ENCODE measurements at regions not wholly inside any gene's neighbourhood (a gene's known extent, or its start where the extent isn't known, plus 50 kb on each side); places are given as distances from the start of the nearest gene placed in this dataset.

DNA sequence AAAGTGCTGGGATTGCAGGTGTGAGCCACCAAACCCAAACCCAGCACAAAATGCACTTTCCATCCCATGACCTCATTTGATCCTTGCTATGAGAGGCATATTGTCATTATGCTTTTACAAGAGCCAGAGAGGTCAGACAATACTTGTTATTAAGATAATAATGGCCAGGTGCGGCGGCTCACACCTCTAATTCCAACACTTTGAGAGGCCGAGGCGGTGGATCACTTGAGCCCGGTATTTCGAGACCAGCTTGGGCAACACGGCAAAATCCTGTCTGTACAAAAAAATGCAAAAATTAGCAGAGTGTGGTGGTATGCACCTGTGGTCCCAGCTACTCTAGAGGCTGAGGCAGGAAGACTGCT is 55.9 kb upstream of the IL17B start:
- TF ChIP-seq, protein P1, sequence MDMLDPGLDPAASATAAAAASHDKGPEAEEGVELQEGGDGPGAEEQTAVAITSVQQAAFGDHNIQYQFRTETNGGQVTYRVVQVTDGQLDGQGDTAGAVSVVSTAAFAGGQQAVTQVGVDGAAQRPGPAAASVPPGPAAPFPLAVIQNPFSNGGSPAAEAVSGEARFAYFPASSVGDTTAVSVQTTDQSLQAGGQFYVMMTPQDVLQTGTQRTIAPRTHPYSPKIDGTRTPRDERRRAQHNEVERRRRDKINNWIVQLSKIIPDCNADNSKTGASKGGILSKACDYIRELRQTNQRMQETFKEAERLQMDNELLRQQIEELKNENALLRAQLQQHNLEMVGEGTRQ (IDR thresholded peaks at IDR 0.05; ENCODE audit: borderline replicate concordance, low read depth, low read length) = no peak
- TF ChIP-seq FOXJ3 (CRISPR knock-in tag; IDR thresholded peaks at IDR 0.05) = no peak
